ENCODE measurements at regions not wholly inside any gene's neighbourhood (a gene's known extent, or its start where the extent isn't known, plus 50 kb on each side); places are given as distances from the start of the nearest gene placed in this dataset.

DNA sequence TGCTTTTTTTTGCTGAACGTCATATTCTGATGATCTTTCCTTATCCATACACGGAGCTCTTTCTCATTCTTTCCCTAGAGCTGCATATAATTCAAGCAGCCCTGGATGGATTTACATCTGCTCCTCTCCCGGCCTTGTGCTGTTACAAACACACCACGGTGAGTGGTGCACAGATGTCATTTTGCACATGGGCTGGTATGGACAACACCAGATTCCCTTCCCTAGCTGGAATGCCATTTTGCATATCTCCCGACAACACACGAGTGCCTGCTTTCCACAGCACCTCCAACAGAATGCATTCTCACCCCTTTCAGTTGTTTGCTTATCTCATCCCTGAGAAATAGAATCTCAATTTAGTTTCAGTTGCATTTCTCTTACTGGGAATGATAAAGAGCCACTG, 69.5 kb upstream of the AFDN start:
- no peak overlapping the region for H3K4me3 ChIP-seq (ENCODE audit: low read length)
- no peak for TF ChIP-seq ZNF274 (IDR thresholded peaks at IDR 0.05; ENCODE audit: low read depth, low read length)

DNA sequence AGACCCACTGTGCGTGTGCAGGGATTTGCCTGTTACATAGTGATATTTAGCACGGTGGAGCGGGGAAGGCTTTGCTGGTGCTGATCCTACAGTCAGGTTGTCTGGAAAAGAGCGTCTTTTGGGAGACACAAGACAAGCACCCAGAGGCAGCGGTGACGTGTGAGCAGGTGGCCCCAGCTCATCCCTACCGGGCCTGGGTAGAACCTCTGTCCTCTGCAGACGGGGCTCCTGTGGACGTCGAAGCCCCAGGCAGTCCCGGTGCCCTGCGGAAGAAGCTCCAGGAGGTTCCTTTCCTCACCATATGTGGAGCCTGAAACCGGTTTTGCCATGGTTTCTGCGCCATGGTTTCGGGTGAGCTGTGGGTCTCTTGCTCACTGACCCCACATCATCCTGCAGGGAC, 68.9 kb upstream of the AFDN start:
- no peak for TF ChIP-seq ZNF274 (IDR thresholded peaks at IDR 0.05; ENCODE audit: low read depth, low read length)
- H3K4me3 ChIP-seq (ENCODE audit: low read length) = no peak overlapping the region

DNA sequence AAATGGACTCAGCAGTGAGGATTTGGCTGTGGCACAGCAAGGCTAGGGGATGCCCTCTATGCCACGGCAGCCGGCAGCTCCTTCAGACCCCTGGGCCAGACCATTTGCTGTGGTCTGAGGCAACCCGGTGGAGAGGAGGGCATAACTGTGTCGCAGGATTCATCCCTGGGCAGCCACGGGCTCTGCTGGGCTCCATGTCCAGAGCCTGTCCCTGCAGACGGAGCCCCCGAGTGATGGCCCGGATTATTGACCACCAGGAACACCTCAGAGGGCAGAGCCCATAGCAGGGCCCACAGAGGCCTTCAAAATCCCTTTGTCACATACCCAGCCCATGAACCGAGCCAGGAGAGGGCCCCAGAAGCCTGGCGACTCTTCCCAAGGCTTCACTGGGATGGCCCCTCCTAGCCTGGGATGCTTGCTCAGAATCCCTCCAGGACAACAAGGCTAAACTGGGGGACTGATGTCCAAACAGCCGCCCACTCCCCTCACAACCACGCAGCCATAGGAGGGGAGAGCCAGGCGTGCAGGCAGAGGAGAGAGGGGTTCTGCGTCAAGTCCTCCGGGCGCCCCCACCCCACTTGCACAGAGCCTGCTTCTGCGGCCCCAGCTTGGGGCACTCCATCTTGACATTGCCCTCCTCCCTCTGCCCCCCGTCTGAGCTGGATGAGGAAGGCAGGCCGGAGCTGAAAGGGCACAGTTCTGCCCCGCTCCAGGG, 68.2 kb upstream of the AFDN start:
- H3K4me3 ChIP-seq (ENCODE audit: low read length) = no peak overlapping the region
- no peak for TF ChIP-seq ZNF274 (IDR thresholded peaks at IDR 0.05; ENCODE audit: low read depth, low read length)

DNA sequence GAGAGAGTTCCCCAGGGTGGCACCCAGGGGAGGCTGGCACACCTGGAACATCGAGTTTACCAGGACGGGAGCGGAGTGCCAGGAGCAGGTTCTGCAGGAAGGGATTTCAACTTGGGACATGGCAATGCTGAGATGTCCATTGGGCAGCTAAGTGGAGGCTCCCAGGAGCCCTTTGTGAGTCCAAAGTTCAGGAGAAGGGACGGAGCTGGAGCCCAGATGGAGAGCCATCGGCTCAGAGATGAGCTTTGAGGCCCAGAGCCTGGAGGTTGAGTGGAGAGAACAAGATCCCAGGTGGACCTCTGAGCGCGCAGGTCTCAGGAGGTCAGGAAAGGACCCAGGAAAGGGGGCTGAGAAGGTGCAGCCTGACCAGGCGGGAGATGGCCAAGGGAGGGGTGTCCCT, 67.5 kb upstream of the AFDN start:
- TF ChIP-seq ZNF274 (IDR thresholded peaks at IDR 0.05; ENCODE audit: low read depth, low read length) = no peak
- H3K4me3 ChIP-seq (ENCODE audit: low read length) = no peak overlapping the region

DNA sequence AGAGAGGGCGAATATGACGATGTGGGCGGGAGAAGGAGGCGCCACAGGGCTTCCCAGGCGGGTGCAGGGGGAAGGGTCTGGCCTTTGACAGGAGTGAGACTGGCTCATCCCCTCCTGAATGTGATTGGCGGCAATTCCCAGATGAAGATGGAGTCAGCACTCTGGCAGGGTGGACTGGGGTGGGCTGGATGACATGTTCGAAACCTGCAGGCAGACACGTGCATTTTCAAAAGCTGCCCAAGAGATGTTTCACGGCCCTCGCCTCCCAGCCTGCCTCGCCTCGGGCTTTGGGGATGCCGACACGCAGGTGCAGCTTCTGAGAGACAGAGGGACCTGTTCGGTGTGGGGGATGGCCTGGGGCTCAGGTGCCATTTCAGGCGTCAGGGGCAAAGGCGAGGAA, 66.8 kb upstream of the AFDN start:
- H3K4me3 ChIP-seq (ENCODE audit: low read length) = no peak overlapping the region

DNA sequence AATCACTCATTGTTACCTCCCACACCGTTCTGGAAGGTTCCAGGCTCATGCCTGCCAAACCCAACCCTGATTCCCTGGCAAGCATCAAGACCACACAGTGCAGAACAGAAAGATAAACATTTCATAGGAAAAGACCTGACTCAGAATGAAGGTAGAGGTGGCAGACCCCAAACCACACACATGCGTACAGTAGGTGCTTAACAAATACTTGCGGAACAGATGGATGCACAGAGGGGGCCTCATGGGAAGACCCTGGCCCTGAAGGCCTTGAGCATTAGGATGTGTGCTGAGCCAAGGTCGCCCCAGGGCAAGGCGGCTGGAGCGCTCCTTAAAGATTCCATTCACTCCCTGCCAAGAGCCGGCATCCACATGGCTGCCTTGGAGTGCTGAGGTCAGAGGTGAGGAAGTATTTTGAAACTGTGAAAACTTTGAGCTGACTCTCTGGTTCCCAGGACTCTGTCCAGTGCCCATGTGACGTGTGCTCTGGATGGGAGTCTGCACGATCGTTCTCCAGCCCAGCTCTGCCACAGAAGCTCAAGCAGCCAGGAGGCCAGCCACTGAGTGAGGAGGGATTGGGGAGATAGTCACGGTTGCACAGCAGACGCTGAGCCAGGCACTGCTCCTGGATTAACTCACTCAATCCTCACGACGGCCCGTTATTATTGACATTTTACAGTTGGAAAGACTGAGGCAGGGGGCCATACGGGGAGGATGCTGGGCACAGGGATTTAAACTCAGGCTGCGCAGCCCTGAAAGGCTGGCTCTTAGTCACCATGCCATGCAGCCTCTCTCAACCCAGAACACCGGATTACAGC, 65.5 kb upstream of the AFDN start:
- no peak overlapping the region for H3K4me3 ChIP-seq (ENCODE audit: low read length)
- TF ChIP-seq ZNF274 (IDR thresholded peaks at IDR 0.05; ENCODE audit: low read depth, low read length) = no peak

More for the DNA sequence above, 66.8 kb upstream of the AFDN start:
- no peak for TF ChIP-seq ZNF274 (IDR thresholded peaks at IDR 0.05; ENCODE audit: low read depth, low read length)

DNA sequence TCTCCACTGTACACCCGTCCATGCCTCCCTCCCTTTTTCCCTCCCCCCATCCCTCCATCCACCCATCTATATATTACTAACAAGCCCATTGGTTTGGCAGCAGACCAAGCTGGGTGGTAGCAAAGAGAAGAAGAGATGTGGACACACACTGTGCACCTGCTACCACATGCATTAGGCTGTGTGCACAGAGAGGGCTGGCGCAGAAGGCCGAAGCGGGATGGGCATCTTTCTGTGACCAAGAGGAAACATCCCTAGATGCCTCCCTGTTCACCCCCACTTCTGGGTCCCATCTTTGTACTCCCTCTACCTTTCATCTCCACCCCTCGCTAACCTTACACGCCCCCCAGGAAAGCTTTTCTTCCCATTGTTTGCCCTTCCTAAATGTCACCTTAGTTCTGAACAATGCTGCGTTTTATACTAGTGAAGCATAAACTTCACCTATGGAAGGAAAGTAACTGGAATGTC, 64.9 kb upstream of the AFDN start:
- no peak for TF ChIP-seq ZNF274 (IDR thresholded peaks at IDR 0.05; ENCODE audit: low read depth, low read length)

DNA sequence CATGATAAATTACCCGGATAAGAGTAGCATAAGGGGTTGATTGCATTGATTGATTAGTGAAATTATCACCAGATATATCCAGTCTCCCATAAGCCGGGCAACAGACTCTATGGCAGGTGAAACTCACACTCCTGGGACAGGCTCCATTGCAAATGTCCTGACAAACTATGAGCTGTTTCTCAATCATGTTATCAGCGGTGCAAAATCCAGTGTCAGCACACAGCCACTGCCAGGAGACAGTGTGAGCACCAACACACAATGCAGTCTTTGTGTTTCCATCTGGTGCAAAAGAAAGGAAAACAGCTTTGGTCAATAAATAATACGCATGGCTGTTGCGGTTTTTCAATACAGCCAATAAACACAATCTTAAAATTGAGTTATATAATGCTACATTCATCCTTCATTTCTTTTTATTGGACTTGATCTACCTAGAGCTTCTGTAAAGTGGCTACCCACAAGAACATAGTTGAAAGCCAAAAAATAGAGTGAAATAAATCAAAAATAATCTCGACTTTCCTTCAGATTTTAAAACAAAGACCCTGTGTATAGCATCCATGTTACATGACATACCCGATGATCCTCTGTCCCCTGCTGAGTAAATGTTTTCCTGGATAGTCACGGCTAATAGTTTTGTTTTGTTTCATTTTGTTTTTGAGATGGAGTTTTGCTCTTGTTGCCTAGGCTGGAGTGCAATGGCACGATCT, 64.3 kb upstream of the AFDN start:
- TF ChIP-seq ZNF274 (IDR thresholded peaks at IDR 0.05; ENCODE audit: low read depth, low read length) = no peak
- H3K4me3 ChIP-seq (ENCODE audit: low read length) = no peak overlapping the region

More for the DNA sequence above, 64.9 kb upstream of the AFDN start:
- no peak overlapping the region for H3K4me3 ChIP-seq (ENCODE audit: low read length)

DNA sequence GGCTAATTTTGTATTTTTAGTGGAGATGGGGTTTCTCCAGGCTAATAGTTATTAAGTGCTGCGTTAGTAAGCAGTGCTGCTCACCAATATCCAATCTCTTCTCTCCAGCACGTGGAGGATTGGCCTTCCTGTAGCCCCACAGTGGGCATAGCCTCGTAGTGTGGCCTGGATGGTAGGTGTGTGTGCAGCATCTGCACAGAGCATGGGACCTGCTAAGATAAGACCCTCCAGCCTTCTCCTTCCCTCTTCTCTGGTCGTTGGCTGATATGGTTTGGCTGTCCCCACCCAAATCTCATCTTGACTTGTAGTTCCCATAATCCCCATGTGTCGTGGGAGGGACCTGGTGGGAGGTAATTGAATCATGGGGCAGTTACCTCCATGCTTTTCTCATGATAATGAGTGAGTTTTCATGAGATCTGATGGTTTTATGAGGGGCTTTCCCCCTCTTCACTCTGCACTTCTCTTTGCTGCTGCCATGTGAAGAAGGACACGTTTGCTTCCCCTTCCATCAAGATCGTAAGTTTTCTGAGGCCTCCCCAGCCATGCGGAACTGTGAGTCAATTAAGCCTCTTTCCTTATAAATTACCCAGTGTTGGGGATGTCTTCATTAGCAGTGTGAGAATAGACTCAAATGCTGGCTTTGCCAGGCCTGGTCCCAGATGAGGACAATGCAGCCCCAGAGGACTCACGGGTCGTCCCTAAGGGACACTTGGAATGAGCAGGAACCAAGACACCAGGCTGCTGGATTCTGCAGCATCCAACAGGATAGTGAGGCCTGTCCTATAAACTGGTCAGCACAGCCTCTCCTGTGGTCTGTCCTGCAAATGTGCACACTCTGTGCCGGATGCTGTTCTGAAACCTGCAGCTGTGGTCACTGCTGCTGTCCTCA, 63.4 kb upstream of the AFDN start:
- TF ChIP-seq ZNF274 (IDR thresholded peaks at IDR 0.05; ENCODE audit: low read depth, low read length) = no peak
- no peak overlapping the region for H3K4me3 ChIP-seq (ENCODE audit: low read length)

DNA sequence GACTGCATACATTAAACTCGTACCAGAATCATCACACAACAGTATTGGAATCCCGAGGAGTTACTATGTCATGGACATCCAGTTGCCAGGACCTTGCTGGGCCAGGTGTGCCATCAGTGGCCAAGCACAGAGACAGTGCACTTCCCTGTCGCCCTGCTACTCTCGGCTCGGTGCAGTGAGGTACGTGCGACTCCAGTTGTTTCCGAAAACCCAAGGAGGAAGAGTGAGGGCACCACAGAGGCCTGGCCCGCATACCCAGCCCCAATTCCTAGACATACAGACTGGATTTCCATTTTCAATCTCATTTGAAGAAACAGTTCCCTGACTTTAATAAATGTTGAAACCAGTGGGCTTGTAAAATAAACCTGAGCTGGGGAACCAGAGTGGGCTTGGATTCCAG, 62.5 kb upstream of the AFDN start:
- H3K4me3 ChIP-seq (ENCODE audit: low read length) = no peak overlapping the region
- no peak for TF ChIP-seq ZNF274 (IDR thresholded peaks at IDR 0.05; ENCODE audit: low read depth, low read length)

DNA sequence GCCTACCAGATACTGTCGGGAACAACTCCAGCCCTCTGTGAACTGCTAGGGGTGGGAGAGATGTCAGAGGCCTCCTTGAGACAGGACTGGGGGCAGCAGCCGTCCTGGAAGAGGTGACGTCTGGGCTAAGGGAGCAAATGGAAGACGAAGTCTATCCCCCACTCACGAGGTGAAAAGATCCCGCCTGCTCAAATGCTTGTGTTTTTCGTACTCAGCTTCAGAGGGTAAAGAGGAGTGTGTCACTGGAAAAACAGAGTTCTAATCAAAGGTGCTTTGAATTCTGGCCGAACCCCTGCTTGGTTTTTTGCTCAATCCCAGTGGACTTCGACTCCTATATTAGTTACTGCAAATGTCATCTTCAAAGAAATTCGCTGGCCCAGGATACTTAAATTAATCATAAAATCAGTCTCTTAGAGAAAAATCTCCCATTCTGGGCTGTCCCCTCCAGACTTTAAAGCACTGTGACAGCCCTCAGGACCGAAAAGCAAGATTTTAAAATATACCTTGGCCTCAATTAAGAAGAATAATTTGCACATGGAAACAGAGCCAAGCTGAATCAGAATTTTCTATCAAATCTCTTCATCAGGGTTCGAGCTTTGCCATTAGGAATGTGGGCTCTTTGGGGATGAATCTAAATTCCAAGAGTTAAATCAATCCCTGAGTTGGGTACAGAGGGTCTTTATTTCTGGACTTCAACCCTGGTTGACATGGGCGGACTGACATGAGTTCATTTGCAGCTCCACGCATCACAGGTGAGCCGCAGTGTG, 61.8 kb upstream of the AFDN start:
- no peak for TF ChIP-seq ZNF274 (IDR thresholded peaks at IDR 0.05; ENCODE audit: low read depth, low read length)

DNA sequence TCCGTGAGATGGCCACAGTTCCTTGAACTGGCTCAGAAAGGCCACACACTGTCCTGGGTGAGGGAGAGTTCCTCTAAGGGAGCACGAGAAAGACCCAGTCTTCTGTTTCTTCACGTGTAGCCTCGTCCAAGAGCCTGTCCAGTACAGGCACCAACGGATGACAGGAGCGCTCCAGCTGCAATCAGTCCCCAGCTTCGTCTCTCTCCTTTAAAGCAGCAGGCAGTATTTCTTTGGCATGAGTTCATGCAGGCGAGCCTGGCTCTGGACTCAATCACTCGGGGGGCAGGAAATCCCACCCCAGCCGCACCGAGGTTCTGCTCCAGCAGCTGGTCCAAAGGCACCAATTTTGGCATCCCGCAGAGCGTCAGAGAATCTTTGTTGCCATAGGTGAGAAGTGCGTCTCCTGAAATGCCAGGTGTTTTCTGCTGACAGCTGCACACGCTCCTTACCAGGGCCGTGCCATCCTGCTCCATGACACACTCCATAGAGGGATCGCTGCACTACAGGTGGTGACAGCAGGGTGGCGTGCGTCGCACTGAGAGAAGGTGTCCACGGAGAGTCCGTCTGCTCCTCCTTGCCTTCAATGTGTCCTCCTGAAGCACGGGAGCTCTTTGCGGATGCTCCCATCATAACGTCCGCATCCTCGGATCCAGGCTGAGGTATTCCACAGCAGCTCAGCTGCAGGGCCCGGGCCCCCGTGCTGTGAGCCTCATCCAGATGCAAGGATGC, 59.6 kb upstream of the AFDN start:
- TF ChIP-seq ZNF274 (IDR thresholded peaks at IDR 0.05; ENCODE audit: low read depth, low read length) = no peak
- no peak overlapping the region for H3K4me3 ChIP-seq (ENCODE audit: low read length)

More for the DNA sequence above, 61.8 kb upstream of the AFDN start:
- no peak overlapping the region for H3K4me3 ChIP-seq (ENCODE audit: low read length)

All from GM08714 (cell line).